ENCODE measurements at regions not wholly inside any gene's neighbourhood (a gene's known extent, or its start where the extent isn't known, plus 50 kb on each side); places are given as distances from the start of the nearest gene placed in this dataset.
"Not testable (repeated sequence)": the region's sequence is repeated elsewhere in the genome, so short reads cannot be mapped to it uniquely, and the experiment has no call there.

DNA sequence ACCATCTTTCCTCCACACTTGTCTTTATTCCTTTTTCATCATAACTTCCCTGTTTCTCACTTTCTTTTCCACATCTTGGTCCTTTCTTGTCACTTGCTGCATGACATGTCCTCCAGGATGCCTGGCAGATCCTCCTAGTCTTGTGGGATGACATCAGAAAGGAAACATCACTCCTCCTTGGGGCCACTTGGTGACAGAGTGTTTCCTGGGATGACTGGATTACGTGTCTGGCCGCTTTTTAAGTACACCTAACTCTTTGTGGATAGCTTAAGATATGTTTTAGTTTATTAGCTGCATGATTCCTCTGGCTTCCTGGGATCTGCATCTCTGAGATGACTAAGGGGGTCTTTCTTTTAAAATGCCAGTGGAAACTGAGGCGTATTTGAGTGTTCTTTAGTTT lies 363.5 kb upstream of the FRG2C start:
- Histone ChIP-seq H3K9me3 (no peaks in the 10 kb centered on the region), H3K4me3 (no peak overlapping the region), H3K4me1 (no peaks in the 10 kb centered on the region), H3K36me3 (no peaks in the 10 kb centered on the region), H3K27ac (no peak overlapping the region), H3K27me3 (peaks cover 4% of the 10 kb centered on the region)
- DNase-seq (ENCODE audit: low spot score in 2 of 2): no peak
- TF ChIP-seq POLR2AphosphoS5 (IDR thresholded peaks at IDR 0.05) (no peak), POLR2A (IDR thresholded peaks at IDR 0.05) (no peak), EP300 (IDR thresholded peaks at IDR 0.05) (no peak)
- TF ChIP-seq, protein P1, sequence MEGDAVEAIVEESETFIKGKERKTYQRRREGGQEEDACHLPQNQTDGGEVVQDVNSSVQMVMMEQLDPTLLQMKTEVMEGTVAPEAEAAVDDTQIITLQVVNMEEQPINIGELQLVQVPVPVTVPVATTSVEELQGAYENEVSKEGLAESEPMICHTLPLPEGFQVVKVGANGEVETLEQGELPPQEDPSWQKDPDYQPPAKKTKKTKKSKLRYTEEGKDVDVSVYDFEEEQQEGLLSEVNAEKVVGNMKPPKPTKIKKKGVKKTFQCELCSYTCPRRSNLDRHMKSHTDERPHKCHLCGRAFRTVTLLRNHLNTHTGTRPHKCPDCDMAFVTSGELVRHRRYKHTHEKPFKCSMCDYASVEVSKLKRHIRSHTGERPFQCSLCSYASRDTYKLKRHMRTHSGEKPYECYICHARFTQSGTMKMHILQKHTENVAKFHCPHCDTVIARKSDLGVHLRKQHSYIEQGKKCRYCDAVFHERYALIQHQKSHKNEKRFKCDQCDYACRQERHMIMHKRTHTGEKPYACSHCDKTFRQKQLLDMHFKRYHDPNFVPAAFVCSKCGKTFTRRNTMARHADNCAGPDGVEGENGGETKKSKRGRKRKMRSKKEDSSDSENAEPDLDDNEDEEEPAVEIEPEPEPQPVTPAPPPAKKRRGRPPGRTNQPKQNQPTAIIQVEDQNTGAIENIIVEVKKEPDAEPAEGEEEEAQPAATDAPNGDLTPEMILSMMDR (IDR thresholded peaks at IDR 0.05): no peak
- WGBS: 62% methylated on average over 3 of the region's 3 CpGs

GRCh38 chr3:75301050-75301449 lies 363.1 kb upstream of the FRG2C start:
- H3K4me1 ChIP-seq; H3K36me3 ChIP-seq; H3K9me3 ChIP-seq; H3K27ac ChIP-seq; H3K27me3 ChIP-seq; H3K4me3 ChIP-seq; DNase-seq (ENCODE audit: low spot score in 2 of 2): not testable (repeated sequence)
- 53% methylated on average over 1 of the region's 1 CpG for WGBS

GRCh38 chr3:75303741-75304140 lies 360.4 kb upstream of the FRG2C start:
- WGBS: 62% methylated on average over 5 of the region's 5 CpGs
- TF ChIP-seq POLR2AphosphoS5 (IDR thresholded peaks at IDR 0.05) (no peak), EP300 (IDR thresholded peaks at IDR 0.05) (no peak), POLR2A (IDR thresholded peaks at IDR 0.05) (no peak)
- TF ChIP-seq, protein P1 (IDR thresholded peaks at IDR 0.05): no peak
- Histone ChIP-seq H3K4me1 (no peaks in the 10 kb centered on the region), H3K9me3 (no peaks in the 10 kb centered on the region), H3K27me3 (peaks cover 4% of the 10 kb centered on the region), H3K36me3 (no peaks in the 10 kb centered on the region), H3K4me3 (no peak overlapping the region), H3K27ac (no peak overlapping the region)
- DNase-seq (ENCODE audit: low spot score in 2 of 2): no peak

DNA sequence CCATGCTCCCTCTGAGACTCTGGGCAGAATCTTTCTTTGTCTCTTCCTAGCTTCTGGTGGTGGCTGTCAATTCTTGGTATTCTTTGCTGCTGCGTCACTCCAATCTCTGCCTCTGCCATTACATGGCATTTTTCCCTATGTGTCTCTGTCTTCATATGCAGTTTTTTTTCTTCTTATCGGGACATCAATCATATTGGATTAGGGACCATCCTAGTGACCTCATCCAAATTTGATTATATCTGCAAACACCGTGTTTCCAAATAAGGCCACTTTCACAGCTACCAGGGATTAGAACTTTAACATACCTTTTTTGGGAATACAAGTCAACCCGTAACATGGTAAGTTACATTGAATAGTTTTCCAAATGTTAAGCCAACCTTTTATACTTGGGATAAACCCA lies 358.2 kb upstream of the FRG2C start:
- peaks cover 4% of the 10 kb centered on the region for H3K27me3 ChIP-seq
- TF ChIP-seq EP300 (IDR thresholded peaks at IDR 0.05): no peak
- TF ChIP-seq, protein P1 (IDR thresholded peaks at IDR 0.05): no peak
- no peak for TF ChIP-seq POLR2A (IDR thresholded peaks at IDR 0.05)
- TF ChIP-seq POLR2AphosphoS5 (IDR thresholded peaks at IDR 0.05): no peak
- H3K36me3 ChIP-seq: no peaks in the 10 kb centered on the region
- no peaks in the 10 kb centered on the region for H3K4me1 ChIP-seq
- 94% methylated on average over 4 of the region's 4 CpGs for WGBS
- DNase-seq (ENCODE audit: low spot score in 2 of 2): no peak
- H3K27ac ChIP-seq: no peak overlapping the region
- no peaks in the 10 kb centered on the region for H3K9me3 ChIP-seq
- H3K4me3 ChIP-seq: no peak overlapping the region

GRCh38 chr3:75311306-75311705 lies 352.8 kb upstream of the FRG2C start:
- 75% methylated on average over 3 of the region's 3 CpGs for WGBS
- not testable (repeated sequence) for H3K27ac ChIP-seq

DNA sequence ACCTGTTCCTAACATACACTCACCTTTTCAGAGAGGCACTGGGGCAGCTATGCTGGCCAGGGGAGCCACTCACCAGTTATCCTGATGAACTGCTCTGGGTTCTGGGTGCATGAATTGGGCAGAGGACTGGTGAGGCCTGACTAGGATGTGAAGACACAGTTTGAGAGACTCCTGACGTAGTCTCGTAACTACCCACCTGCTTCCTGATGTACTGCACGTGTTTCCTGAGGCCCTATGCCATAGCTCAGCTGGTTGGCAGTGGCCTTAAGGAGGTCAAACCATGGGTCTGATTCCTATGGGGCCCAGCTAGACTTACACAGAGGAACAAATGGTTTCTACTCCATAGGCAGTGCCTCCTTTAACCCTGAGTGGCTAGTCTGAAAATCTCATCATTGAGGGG lies 351.7 kb upstream of the FRG2C start:
- H3K9me3 ChIP-seq; DNase-seq (ENCODE audit: low spot score in 2 of 2); H3K27ac ChIP-seq; H3K36me3 ChIP-seq; H3K27me3 ChIP-seq; H3K4me1 ChIP-seq; H3K4me3 ChIP-seq: not testable (repeated sequence)
- 79% methylated on average over 3 of the region's 3 CpGs for WGBS

More at GRCh38 chr3:75311306-75311705, 352.8 kb upstream of the FRG2C start:
- not testable (repeated sequence) for DNase-seq (ENCODE audit: low spot score in 2 of 2); H3K9me3 ChIP-seq; H3K4me1 ChIP-seq; H3K27me3 ChIP-seq; H3K36me3 ChIP-seq; H3K4me3 ChIP-seq

DNA sequence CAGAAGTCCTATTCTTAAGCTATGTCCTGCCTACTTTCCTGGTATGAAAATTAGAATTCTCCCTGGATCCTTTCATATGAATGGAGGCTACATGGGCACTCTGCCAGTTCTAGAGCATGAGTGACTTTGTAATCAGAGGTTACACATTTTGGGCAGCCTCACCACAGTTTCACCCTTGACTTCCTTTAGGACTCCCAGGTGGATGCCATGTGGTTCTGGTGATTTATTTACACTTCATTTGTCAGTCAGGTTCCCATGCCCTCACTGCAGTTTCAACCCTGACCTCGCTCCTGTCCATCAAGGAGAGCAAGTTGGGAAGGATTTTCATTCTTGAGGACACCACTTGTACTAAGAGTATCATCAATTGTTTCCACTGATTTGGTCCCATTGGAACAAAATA lies 344.4 kb upstream of the FRG2C start:
- H3K4me3 ChIP-seq; H3K36me3 ChIP-seq; H3K4me1 ChIP-seq; DNase-seq (ENCODE audit: low spot score in 2 of 2); H3K27me3 ChIP-seq; H3K27ac ChIP-seq; H3K9me3 ChIP-seq: not testable (repeated sequence)
- 88% methylated on average over 1 of the region's 1 CpG for WGBS

Measured in suprapubic skin (tissue), 4 donors.